Fibroblast of skin of scalp (primary cell): ENCODE measurements at regions not wholly inside any gene's neighbourhood (a gene's known extent, or its start where the extent isn't known, plus 50 kb on each side); places are given as distances from the start of the nearest gene placed in this dataset.
A peak's percentile ranks its signal among the peaks of the same experiment; 100 is the strongest.

Experiments used
- DNase-seq: peaks from one replicate; pipeline ENCODE4 v3.0.0-alpha.2; 2013

DNA sequence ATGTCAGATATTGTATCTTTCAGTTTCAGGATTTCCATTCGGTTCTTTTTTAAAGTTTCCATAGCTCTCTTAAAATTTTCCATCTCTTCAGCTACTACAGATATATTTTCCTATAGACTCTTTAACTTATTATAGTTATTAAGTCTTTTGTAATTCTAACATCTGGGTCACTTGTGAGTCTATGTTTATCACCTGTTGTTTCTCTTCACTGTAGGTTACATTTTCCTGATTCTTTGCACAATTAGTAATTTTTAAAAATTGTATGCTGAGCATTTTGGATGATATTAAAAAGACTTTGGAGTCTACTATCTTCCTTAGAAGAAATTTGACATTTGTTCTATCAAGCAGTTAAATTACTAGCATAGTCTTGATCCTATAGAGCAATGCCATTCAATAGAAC lies 140.7 kb downstream of the QRSL1 start:
- no peak for DNase-seq

DNA sequence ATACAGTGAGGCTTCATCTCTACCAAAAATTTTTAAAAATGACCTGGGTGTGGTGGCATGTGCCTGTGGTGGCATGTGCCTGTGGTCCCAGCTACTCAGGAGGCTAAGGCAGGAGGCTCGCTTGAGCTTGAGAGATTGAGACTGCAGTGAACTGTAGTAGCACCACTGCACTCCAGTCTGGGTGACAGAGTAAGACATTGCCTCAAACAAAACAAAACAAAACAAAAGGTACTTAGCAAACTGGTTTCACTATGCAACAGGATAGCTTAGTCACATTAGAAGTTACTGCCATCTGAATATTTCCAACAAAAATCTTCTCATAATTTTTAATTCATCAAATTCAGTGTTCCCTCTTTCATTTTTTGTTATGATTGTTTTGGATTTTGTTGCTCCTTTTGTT lies 137.9 kb downstream of the QRSL1 start:
- no peak for DNase-seq

- DNase-seq = no peak
Observed at GRCh38 chr6:106766201-106766600, 136.8 kb downstream of the QRSL1 start.

DNA sequence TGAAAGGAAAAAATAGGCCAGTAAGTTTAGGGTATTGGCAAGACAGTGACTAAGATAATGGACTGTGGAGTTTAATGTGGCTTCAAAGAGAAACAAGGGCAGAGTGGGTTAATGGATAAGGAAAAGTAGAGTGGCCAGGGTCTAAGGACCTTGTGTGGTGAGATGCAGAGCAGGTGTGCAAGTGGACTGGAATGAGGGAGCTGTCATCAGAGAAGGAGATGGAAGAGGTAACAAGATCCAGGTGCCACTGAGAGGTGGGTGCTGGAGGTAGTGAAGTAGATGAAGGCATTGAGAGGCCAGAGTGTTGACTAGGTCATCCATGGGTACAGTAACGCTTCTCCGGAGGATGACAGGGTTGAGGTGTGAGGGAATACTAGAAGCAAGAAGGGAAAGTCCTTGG lies 136.1 kb downstream of the QRSL1 start:
- DNase-seq = no peak

GRCh38 chr6:106764353-106764980 lies 135.1 kb downstream of the QRSL1 start:
- DNase-seq = no peak

GRCh38 chr6:106763361-106763760 lies 134.0 kb downstream of the QRSL1 start:
- DNase-seq = no peak

DNA sequence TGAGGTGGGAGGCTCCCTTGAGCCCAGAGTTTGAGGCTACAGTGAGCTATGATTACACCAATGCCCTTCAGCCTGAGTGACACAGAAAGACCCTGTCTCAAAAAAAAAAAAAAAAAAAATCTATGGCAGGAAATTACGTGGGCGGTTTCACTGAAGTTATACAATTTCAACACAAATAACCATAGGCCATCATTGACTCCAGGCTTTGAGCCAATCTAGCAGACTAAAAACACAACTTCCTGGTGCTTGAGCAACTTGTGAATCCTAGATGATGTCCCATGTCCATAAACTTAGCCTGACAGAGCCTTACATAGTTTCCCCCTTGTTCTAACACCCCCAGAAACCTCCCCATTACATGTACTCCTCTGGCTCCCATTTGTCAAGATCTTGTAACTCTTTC lies 131.8 kb downstream of the QRSL1 start:
- DNase-seq = no peak

- DNase-seq = no peak
Observed at GRCh38 chr6:106759112-106759511, 129.7 kb downstream of the QRSL1 start.

- no peak for DNase-seq
Observed at GRCh38 chr6:106757722-106758467, 128.5 kb downstream of the QRSL1 start.

GRCh38 chr6:106757267-106757666 lies 127.9 kb downstream of the QRSL1 start:
- no peak for DNase-seq

DNA sequence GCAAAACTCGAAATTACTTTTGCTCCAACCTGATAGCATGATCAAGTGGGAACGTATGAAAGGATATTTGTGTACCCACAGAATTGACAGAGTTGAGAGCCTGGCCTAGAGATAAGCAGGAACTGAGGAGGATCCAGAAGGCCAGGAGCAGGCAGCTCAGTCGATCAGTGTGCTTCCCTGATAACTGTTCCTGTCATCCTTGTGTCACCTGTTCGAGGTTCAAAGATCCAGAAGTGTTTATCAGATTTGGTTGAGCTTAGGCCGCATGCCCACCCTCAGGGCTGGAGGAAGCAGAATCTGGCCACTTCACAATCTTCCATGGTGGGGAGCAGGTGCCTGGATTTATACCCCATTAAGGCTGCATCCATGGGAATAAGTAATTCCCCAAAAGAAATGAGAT lies 124.8 kb downstream of the QRSL1 start:
- no peak for DNase-seq

- no peak for DNase-seq
Observed at GRCh38 chr6:106752641-106753040, 123.3 kb downstream of the QRSL1 start.

- no peak for DNase-seq
Observed at GRCh38 chr6:106751501-106752252, 122.3 kb downstream of the QRSL1 start.

DNA sequence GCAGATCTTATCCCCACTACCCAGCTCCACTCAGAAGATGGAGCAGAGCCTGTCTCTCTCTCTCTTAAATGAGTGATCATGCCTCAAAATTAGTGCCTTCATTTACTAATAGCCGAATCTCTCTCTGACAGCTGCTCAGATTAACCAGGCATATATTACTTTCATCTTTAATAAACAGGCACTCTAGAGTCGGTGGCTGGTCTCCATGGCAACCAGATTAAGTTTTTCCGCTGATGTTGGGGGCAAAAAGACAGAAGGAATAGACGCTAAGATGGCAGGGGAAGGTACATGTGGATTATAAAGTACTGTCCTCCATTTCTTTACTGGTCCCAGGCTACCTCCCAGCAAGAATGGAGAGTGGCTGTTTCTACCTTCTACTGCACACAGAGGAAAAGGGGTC lies 121.6 kb downstream of the QRSL1 start:
- DNase-seq = no peak

- DNase-seq = no peak
Observed at GRCh38 chr6:106750142-106750918, 121.0 kb downstream of the QRSL1 start.

DNA sequence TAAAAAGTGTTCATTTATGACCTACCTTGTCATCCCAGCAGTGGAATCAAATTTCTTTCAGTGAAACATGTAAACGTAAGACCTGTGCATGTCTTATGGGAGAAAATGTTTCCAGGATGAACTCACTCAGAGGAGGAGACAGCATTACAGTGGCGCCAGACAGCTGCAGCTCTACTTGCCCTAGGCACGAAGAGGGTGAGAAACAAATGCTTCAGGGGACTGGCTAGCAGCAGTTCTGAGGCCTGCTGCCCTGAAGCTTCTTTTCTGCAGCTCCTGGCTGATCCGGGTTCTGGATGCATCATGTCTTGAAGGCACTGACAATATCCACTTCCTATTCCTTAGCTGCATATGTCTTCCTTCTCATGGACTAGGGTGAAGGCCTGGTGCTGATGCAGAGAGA lies 120.2 kb downstream of the QRSL1 start:
- no peak for DNase-seq

DNA sequence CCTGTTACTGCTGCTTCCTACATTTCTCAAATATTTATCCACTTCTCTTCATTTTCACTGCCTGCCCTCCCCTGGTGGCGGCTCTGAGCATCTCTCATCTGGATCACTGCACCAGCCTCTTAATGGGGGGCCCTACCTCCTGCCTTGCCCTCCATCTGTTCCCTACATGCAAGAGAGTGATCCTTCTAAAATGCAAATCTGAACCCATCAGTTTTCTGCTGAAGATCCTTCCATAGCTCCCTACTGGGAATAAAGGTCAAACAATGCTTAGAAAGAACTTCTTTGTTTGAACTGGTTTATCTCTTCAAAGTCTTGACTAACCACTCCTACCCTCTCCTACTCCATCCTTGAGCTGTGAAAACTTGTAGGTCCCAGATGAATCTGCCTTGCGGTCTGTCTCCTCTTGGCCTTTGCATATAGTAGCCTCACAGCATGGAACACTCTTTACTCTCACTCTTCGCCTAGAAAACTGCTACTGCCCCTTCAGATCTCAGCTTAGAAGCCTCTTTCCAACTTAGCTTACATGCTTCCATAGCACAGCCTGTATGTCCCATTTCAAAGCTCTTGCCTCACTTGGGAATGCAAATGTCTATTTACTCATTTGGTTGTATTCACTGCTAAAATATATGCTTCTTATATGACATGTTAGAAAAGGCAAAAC lies 119.3 kb downstream of the QRSL1 start:
- no peak for DNase-seq

DNA sequence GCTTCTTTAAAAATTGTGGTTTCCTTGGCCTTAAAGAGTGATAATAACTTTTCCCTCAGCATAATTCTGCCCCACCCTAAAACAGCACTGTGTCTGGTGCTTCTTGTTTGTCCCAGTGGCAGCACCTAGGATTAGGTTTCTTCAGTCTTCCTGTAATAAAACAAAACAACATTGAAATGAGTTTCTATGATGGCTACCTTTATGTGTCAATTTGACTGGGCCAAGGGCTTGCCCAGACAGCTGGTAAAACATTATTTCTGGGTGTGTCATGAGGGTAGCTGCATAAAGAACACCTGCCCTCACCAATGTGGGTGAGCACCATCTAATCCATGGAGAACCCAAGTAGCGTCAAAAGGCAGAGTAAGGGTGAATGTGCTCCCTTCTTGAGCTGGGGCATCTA lies 117.8 kb downstream of the QRSL1 start:
- DNase-seq = no peak

DNA sequence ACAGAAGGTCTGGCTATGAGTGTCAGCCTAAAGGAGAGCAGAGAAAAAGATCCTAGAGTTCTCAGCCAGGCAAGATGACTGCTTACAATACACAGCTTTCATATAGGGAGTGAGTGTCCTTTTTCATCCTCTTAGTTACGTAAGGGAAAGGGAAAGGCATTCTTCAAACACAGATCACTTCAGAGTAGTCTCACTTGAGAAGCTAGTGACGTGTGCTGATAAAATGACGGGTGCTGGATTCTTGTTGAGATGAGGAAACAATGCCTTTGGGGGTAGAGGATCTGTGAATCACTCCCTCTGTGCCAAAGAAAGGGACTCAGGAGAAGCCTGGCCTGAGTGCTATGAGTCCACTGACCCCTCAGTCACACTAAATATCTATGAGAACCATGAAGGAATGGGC lies 117.3 kb downstream of the QRSL1 start:
- peak; percentile 12 for DNase-seq

GRCh38 chr6:106745824-106746582 lies 116.6 kb downstream of the QRSL1 start:
- DNase-seq = peak; percentile 2

DNA sequence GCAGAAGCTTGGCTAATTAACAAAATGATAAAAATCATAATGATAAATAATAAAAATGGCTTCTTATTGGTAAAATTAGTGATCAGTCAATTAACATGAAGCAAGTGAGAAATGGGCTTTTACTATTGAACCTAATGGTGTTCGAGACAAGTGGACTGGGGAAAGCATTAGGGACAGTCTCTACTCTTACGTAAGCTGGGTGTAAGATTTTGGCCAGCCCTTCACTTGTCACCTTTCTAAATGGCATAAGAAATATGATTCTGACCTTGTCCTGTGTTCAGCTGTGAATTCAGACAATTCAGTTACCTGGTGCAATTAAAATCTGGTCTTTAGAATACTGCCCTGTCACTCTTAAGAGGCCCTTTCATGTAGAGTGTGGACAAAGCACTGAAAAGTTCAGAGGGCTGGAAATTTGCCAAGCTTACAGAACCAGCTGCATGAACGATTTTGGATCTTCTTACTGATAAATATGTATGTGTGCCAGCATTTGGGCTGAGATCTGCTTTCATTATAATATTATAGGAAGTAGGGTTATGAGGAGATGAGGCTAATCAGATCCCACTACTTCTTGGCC lies 115.9 kb downstream of the QRSL1 start:
- DNase-seq = no peak
